Stimulated activated naive CD4-positive, alpha-beta T cell treated with Interleukin-2 at 50 U/mL for 16 hours (primary cell): ENCODE measurements at regions not wholly inside any gene's neighbourhood (a gene's known extent, or its start where the extent isn't known, plus 50 kb on each side); places are given as distances from the start of the nearest gene placed in this dataset.

Source experiments
- DNase-seq: peaks from one replicate; lab custom pipeline; 2025; lab: John Stamatoyannopoulos, UW

DNA sequence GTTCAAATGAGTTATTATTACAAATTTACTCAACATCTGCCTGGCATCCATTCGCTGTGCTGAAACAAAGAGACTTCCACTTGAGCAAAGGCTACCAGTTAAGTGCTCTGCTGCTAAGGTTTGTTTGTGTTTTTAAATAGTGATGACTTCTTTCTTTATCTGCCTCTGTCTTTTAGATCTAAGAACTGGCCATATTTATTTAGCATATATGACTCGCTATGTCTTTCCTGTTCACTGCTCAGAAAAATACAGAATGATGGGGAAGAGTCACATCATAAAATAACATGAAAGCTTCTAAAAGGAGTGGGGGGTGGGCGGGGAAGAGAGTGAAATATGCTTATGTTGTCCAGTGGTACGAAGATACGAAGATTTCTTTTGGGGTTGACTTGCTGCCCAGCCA, 322.2 kb downstream of the GPAT3 start:
- no peak for DNase-seq

DNA sequence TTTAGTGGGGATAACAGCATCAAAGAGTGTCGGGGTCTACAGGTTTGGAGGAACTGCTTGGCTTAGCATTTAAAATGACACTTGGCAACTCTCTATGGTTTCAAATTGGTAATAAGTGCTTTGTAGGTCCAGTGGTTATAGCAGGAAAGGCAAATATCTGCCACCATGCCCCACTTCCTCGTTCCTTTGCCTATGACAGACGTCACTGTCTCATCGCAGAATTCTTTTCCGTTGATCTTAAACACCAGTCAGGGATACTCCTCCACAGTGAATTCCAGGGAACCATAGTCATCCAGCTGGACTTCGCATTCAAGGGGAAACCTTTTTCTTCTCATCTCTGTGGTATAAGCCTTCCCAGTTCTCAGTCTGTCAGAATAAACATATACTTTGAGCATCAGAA, 319.1 kb downstream of the GPAT3 start:
- DNase-seq: no peak

DNA sequence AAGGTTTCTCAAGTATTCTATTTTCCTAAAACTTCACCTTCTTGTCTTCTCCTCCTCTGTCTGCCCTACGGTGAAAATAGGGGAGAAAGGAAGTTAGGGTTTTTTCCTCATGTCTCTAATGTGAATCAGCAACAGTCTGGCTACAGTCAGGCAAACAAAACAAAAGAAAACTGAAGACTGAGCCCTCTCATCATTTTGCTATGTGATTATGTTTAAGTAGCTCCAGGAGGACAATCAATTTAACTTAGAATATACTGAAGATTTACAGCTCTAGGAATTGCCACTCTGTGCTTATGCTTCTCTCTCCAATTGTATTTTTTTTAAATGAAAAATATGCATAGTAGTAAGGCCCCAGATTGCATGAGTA, 316.2 kb downstream of the GPAT3 start:
- DNase-seq: no peak

DNA sequence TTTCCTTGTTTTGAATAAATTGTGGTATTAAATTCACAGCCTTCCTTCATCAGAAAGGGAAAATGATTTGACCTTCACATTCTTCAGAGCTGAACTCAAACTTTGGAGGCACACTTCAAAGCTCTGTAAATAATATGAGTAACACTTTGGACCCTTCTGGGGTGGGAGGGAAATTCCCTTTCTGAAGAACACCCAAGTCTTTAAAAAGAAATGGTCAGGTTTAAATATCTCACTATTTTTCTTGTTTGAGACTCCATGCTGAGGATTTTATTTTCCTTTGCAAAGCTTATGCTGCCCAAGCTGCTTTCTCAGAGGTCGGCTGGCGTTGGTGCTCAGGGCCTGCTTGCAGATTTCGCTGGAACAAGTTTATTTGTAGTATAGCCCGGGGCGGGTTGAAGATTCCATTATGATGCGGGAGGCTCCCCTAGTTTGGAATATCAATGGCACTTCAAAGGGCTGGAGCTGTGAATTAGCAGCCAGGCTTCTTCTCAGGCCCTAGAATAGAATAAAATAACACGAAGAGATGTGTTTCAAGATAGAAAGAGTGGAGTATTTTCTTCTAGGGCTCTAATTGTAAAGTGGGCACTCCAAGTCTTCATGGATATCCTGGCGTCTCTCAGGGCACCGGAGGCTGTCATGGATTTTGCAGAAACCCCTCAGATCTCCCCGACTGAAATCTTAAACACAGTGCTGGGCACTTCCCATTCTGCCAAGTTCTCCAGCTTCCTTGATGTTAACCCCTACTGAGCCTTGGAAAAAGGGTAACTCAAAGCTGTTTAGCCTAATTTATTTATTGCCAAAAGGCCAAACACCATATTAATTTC, 315.6 kb downstream of the GPAT3 start:
- no peak for DNase-seq

DNA sequence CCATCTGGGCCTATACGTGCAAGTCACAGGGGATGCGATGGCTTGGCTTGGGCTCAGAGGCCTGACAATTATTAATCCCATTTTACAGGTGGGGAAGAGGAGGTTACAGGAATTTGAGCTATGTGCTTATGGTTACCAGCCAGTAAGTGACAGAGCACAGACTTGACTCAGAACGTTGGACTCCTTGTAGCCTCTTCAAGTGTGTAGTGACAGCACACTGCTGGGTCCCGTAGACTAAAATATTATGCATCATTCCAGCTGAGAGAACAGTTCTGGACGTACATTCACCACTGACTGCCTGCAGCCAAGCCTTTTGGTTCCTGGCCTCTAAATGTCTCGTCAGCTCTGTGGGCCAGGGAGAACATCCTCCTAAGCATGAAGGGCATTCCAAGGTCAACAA, 314.5 kb downstream of the GPAT3 start:
- DNase-seq: no peak

DNA sequence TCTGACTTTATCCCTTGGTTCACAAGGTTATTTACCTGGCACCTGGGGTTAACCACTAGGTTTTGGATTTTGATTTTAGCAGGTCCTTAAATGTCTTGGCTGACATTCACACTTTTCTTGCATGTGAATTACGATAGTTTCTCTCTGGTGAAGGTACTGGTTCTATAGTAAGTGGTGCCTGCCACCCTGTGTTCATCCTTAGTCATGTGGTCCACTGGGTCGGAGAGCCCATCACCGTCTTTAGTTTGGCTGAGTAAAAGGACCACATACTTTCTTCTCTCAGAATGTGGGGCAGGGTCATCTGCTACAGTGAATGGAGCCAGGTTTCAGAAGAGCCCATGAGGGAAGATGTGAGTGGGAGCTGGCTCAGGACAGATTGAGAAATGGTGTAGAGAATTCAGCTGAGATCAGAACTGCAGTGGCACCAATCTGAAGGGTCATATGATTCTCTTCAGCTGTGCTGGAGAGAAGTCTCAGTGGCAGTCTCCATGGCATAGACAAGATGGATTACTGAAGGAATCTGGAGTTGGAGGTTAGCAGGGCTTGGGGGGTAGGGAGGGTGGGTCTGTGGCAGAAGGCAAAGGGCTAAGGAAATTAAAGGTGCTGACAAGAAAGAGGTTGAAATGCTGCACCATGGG, 310.4 kb downstream of the GPAT3 start:
- DNase-seq: no peak

DNA sequence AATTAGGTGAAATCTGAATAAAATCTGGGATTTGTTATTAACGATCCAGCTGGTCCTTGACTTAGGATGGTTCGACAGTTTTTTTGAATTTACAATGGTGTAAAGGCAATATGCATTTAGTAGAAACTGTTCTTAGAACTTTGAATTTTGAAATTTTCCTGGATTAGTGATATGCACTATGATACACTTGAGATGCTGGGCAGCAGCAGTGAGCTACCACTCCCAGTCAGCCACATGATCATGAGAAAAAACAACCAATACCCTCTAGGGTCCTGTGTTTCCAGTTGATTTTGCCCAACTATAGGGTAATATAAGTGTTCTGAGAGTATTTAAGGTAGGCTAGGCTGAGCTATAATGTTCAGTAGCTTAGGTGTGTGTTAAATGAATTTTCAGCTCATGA, 303.7 kb downstream of the GPAT3 start:
- DNase-seq: no peak

DNA sequence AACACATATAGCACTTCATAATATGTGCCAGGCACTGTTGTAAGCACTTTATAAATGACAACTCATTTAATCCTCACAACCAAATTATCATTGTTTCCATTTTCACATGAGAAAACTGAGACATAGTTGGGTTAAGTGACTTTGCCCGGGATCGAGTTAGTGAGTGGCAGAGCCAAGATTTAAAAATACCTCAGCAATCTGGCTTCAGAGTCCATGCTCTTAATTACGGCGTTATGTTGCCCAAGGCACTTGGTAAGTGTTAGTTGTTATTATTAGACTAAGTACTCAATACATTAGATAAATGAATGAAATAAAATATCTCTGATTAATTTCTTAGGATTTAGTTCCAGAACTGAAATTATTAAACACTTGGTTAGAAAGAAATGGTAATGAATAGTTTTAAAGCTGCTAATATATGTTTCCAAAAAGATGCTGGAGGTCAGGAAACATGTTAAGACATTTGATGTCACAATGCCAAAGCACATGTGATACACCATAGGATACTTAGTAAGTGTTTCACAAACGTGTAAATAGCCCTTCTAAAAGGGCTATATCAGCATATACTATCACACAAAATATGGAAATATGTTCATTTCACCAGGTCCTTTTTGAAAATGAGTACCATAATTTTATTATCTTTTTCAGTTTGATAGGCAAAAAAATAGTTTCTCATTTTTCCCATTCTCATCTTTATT, 301.9 kb downstream of the GPAT3 start:
- no peak for DNase-seq

DNA sequence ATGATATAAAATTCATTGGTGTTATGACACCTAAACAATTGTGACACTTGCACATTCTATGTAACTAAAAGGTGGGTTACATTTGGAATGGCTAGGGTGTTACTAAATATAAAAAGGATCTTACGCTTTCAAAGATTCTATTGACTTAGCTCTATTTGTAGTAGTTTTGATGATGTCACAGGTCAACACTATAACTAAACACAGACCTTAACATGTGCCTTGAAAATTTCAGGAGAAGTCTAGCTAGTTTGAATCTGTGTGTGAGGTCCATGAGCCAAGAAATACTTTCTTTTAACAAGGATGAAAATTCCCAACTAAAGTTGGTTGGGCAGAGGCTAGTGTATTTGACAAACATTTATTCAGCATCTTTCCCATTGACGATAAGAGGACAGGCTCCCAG, 298.0 kb downstream of the GPAT3 start:
- no peak for DNase-seq

DNA sequence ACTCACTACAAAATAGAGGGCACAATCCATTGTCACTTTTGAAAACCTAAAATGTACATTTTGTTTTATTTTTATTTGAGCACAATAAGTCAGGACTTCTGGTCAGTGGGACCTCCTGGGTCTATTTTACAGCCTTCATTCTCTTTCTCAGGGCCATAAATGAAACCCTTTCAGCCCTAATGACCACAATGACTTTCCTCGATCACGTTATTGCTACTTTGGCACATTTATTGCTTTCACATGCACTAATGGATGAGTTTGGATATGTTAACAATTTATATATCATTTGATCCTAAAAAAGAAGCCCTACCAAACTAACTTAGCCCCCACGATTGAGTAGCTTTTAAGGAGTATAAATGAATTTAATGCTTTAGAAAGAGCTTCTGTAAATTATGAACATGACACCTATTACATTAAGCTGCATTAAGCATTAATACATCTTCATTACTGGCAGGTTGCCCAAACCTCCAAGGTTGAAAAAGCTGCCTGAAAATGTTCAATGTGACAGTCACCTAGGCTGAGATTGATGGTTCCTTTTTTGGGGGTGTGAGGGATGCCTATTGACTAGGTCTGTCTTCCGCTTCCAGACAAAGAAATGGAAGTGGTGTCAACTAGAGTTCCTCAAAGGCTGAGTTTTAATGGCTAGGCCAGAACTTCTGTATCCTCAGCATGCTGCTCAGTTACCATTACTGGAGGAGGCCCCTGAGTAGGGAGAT, 296.4 kb downstream of the GPAT3 start:
- DNase-seq: no peak

DNA sequence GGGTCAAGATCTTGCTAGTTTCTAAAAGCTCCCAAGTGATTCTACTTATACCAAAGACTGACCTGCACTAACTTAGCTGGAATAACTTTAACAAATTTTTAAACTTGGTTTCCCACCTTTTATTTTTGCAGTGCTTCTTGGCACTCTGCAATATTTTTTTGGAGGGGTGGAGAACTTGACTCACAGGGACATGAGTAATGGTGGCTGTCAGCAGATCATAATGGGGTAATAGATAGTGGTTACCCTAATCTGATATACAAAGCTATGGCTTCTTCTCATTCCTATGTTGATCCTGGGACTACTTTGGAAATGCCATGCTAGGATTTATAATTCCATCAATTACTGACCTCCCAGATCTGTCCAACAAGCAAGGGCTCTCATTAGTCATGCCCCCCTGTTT, 295.7 kb downstream of the GPAT3 start:
- DNase-seq: no peak

DNA sequence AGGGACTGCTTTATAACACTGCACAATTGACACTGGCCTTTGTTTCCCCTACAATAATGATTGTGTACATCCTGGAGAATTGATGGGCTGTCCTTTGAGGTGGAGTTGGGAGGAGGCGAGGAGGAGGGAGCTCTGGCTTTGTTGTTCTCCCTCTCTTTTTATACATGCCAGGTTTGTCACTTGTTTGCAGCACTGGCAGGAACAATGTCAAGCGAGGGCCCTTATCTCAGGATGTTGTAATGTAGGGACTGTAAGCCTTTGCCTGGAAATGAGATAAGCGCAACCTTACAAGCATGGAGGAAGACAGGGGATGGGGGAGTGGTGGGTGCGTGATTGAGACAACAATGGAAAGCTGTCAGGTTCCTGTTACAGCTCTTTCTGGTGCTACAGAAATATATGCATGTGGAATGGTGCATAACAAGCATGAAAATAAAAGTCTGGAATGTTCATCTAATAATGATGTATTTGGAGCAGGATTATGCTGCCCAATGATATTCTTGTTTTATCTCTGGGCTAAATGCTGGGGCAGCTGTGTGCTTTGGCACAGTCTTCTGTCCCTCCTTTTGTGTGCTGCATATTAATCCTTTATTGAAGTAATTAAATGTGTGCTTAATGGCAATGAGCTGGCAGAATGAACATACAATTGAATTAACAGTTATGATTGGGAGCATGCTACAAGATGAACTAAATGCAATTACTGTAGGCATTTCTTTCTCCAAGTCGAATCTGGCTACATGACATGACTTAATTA, 294.4 kb downstream of the GPAT3 start:
- DNase-seq: no peak

DNA sequence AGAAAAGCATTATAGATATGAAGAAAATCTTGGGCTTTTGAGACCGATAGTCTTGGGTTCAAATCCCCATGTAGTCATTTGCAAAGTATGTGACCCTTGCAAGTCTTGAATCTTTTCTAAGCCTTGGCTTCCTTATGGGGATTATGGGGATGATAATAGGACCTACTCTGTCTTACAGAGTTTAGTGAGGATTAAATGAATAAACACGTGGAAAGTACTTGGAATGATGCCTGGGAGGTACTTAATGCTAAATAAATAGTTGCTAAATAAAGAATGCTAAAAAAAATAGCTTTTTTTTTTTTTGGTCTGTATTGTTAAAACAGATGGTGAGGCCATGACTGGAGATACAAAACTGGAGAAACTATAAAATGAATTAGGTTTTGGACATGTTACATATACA, 292.7 kb downstream of the GPAT3 start:
- no peak for DNase-seq

DNA sequence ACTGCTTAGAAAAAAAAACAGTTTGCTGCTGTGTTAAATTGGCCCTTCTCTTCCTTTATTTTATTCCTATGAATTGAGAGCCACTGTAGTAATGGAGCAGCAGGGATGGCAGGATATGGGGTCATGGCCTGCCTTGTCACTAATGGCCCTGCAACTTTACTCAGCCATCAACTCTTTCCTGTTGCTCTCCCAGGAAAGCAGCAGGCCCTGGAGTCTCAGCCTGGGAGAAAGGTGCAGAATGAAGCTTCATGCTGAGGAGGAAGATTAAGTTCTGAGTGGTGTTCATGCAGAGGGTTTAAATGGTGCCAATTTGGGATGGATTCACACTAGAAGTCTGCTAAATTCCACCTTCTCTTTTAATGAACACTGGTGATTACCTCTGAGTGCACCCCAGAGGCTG, 285.6 kb downstream of the GPAT3 start:
- no peak for DNase-seq

DNA sequence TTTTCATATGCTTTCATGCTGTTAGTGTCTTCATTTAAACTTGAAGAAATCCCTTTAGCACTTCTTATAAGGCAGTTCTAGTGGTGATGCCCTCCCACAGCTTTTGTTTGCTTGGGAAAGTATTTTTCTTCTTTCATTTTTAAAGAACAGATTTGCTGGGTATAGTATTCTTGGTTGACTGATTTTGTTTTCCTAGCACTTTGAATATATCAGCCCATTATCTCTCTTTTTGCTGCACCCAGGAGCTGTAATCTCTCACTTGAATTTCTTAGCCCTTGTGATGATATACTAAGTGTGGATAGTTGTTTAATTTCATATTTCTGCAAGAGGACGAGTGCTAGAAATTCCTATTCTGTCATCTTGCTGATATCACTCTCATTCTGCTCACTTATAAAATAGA, 283.7 kb downstream of the GPAT3 start:
- no peak for DNase-seq

DNA sequence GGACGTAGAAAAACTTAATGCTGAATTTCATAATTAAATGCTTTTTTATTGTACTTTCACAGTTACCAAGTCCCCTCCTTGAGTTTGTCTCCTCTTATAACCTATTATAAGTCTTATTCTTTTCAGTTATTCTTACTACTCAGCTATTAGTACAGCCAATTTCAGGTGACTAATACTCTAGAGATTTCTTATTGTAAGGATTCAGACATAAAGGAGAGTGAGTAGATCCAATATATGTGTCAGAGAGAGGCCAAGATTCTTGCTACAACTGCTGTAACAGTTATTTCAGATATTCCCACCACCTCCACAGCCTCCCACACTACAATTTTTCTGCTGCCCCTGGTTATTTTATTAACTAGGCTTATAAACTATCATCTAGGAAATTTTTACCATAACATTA, 274.5 kb downstream of the GPAT3 start:
- DNase-seq: no peak

DNA sequence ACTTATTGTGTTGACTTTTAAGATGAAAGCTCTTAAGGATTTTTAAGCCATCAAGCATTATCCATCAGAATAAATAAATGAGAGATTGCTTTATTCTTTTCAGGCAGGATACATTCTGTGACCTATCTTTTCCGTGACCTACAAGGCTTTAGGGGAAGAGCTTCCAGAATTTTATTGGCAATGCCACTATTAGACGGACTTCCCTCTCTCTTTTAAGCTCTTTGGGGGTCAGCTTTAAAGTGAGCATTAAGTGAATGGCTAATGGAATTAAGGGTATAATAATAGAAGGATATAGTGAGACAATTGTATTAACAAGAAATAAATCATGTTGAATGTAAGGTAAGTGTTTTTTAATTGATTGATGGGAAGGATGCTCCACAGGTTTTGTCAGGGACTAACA, 273.7 kb downstream of the GPAT3 start:
- DNase-seq: no peak

DNA sequence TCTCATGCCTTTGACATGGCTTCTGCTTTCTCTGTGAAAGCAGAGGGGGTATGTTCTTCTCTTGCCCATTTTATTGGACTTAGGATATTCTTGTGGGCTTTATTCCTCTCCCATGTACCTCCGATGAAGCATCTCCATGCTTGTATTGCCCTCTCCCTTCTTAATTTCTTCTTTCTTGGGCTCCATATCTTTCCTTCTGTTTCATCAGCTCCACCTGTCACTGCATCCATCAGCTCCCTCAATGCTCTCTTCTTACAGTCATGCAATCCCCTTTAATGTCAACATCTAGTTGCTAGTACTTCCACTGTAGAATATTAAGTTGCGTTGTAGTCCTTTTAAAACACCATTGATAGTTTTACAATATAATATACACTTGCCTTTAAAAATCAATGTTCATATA, 257.6 kb downstream of the GPAT3 start:
- DNase-seq: no peak

DNA sequence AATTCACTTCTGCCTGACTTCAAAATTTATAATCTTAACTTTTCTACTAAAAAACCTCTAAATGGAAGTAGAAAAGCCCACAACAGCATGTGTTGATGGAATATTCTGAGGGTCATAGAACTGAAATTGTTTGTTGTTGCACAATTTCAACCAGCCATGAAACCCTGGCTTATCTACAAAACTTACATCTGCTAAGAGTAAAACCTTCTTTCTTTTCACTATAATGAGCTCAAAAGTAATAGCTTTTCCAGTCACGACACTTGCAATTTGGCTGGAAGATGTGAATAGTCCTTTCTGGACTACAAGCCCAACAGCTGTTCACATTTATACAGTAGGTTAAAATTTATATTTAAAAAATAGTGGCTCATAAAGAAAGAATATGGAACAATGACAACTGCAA, 250.0 kb downstream of the GPAT3 start:
- DNase-seq: no peak

DNA sequence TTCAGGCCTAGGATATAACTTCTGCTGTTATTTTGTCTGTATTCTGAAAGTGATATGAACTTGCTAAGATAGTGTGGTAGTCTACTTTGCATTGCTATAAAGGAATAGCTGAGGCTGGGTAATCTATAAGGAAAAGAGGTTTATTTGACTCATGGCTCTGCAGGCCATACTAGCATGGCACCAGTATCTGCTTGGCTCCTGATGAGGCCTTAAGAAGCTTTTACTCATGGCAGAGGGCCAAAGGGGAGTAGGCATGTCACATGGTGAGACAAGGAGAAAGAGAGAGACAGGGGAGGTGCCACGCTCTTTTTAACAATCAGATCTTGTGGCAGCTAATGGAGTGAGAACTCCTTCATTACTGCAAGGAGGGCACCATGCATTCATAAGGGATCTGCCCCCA, 247.3 kb downstream of the GPAT3 start:
- DNase-seq: no peak

DNA sequence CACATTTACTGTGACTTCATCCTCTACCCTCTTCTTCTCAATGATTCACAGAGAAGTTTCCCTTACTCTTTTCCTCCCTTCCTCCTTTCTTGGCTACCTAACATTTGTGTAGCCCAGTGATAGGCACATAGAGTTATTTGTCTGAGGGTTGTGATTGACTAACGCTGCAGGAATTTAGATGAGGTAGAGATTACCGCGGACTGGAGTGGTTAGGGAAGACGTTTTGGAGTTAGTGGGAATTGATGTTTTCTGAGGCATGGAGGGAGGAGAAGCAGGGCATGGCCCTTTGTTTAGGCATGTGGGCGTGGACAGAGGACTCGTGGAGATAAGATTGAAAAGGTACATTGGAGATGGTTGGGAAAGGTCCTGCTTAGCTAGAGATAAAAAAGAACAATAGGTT, 246.7 kb downstream of the GPAT3 start:
- no peak for DNase-seq

DNA sequence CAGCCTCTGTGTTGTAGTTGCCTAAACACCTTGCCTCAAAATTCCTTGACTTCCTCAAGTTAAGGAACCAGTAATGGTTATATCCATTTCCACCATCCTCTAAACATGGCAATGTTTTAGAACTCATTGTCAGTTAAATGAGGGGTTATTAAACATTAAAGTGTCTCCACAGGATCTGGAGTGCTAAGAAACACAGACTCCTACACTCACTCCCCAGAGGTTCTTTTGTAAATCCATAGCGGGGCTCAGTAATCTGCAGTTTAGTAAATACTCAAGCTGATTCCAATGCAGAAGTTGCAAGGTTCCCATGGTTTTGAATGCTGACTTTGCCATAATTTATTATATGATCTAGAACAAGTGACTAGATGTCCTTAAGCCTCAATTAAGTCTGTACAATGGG, 245.5 kb downstream of the GPAT3 start:
- no peak for DNase-seq
